SK-MEL-5 (cell line): ENCODE measurements at regions not wholly inside any gene's neighbourhood (a gene's known extent, or its start where the extent isn't known, plus 50 kb on each side); places are given as distances from the start of the nearest gene placed in this dataset.

Source experiments
- DNase-seq: peaks from one replicate; pipeline ENCODE4 v3.0.0-alpha.2; 2016; ENCODE audit warnings: low read depth, low spot score
- in situ Hi-C: cut with HindIII; loops from 2 replicates; pipeline ENCODE4 v1.10.0; 2016; ENCODE audit warnings: low sequenced_read_pairs, high pct_unique_total_duplicates, low pct_unique_long_range_greater_than_20kb

- in situ Hi-C loops, result no loop called here
- DNase-seq, result no peak
Measured at GRCh38 chr2:217410681-217410960, 550.8 kb upstream of the TNP1 start.

- no peak for DNase-seq
- in situ Hi-C loops, result no loop called here
Measured at GRCh38 chr2:217409949-217410680, 550.3 kb upstream of the TNP1 start.

GRCh38 chr2:217407362-217407761 lies 547.5 kb upstream of the TNP1 start:
- in situ Hi-C loops, result no loop called here
- no peak for DNase-seq

- in situ Hi-C loops, result no loop called here
- no peak for DNase-seq
Measured at GRCh38 chr2:217404236-217404760, 544.4 kb upstream of the TNP1 start.

- DNase-seq, result no peak
- in situ Hi-C loops, result no loop called here
Measured at GRCh38 chr2:217402761-217403383, 543.0 kb upstream of the TNP1 start.

- DNase-seq, result no peak
- in situ Hi-C loops, result no loop called here
Measured at GRCh38 chr2:217402144-217402543, 542.3 kb upstream of the TNP1 start.

GRCh38 chr2:217399291-217399690 lies 539.4 kb upstream of the TNP1 start:
- in situ Hi-C loops, result no loop called here
- DNase-seq, result no peak

GRCh38 chr2:217398860-217399259 lies 539.0 kb upstream of the TNP1 start:
- DNase-seq, result no peak
- in situ Hi-C loops, result no loop called here

- in situ Hi-C loops, result no loop called here
- no peak for DNase-seq
Measured at GRCh38 chr2:217398101-217398500, 538.2 kb upstream of the TNP1 start.

- no peak for DNase-seq
- in situ Hi-C loops, result no loop called here
Measured at GRCh38 chr2:217396586-217396985, 536.7 kb upstream of the TNP1 start.

GRCh38 chr2:217396165-217396564 lies 536.3 kb upstream of the TNP1 start:
- in situ Hi-C loops, result no loop called here
- DNase-seq, result no peak

- in situ Hi-C loops, result no loop called here
- DNase-seq, result no peak
Measured at GRCh38 chr2:217394510-217395351, 534.9 kb upstream of the TNP1 start.

GRCh38 chr2:217393585-217394032 lies 533.7 kb upstream of the TNP1 start:
- DNase-seq, result peak; percentile 8
- in situ Hi-C loops, result no loop called here

GRCh38 chr2:217392930-217393584 lies 533.2 kb upstream of the TNP1 start:
- DNase-seq, result no peak
- in situ Hi-C loops, result no loop called here

- DNase-seq, result no peak
- in situ Hi-C loops, result no loop called here
Measured at GRCh38 chr2:217387776-217388387, 528.0 kb upstream of the TNP1 start.

- in situ Hi-C loops, result no loop called here
- no peak for DNase-seq
Measured at GRCh38 chr2:217386041-217386440, 526.2 kb upstream of the TNP1 start.

- in situ Hi-C loops, result no loop called here
- no peak for DNase-seq
Measured at GRCh38 chr2:217383620-217384019, 523.8 kb upstream of the TNP1 start.

GRCh38 chr2:217382794-217383193 lies 522.9 kb upstream of the TNP1 start:
- in situ Hi-C loops, result no loop called here
- no peak for DNase-seq
